RKO (cell line): ENCODE measurements at regions not wholly inside any gene's neighbourhood (a gene's known extent, or its start where the extent isn't known, plus 50 kb on each side); places are given as distances from the start of the nearest gene placed in this dataset.

ENCODE experiments used
- DNase-seq: peaks from one replicate; pipeline ENCODE4 v3.0.0-alpha.2; 2016; ENCODE audit warnings: low spot score

- no peak for DNase-seq
Measured at GRCh38 chr6:11357285-11357684, 124.8 kb upstream of the NEDD9 start.

DNA sequence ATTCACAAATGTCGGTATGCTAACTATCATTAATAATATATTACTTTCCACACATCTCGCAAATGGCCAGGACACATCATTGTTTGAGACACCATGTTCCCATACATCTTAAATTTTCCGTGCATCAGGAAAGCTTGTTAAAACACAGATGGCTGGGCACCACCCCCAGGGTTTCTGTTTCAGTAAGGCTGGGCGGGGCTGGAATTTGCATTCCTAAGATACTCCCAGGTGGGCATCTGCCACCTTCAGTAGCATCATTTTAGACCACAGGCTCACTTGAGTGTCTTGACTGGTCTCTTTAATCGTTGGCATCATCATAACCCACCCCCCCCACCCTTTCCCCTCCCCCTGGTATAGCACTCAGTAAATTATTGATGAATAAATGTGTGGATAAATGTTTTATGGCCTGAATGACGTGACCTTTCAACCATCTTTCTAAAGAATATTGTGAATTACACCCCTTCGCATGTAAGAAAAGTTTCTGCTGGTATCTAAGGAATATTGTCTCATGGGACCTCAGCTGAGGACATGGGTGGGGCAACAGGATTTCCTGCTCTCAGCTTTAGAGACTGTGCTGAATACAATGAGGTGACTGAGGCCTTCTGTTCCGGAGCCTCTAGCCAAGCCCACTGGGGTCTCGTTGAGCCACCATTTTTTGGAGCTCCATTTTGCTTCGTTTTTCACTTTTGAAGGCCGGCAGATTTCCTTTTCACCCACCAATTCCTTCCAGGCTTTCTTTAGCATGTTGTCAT lies 124.1 kb upstream of the NEDD9 start:
- DNase-seq: no peak

DNA sequence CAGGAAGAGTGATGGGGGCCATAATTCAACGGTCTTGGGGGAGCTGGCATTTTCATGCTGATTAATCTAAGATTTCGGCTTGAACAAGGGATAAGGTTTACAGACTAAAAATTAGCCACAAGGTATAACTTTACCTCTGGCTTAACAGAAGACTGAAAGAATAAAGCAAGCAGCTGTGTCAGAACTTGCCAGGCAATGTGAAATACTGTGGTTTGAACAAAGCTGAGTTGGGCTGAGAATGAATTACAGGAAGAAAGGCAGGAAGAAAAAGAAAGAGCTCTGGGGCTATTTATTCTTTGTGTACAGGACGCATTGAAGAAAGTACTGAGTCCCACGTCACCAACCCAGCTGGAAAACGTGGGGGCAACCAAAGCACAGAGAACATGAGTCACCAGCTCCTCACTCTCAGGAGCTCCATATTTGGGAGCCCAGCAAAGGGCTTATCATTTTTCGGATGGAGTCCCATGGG lies 121.5 kb upstream of the NEDD9 start:
- no peak for DNase-seq

DNA sequence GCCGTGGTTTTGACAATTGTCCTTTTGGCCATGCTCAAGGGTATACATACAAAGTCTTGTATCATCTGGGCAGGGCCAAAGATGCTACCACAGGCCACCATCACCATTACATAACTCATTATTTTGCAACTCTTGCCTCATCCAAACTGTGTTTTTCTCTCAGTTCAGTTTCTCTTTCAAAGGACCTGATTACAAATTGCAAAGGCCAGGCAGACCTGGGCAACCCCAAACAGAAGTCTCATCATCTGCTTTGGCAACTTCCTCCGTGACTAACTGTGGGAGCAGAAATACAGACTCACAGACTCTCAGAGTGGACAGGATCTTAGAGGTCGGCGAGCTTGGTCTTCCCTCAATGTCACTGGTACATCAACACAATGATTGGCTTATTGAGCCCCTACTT lies 117.8 kb upstream of the NEDD9 start:
- DNase-seq: no peak

- no peak for DNase-seq
Measured at GRCh38 chr6:11349880-11350279, 117.4 kb upstream of the NEDD9 start.

- no peak for DNase-seq
Measured at GRCh38 chr6:11346516-11346915, 114.0 kb upstream of the NEDD9 start.

DNA sequence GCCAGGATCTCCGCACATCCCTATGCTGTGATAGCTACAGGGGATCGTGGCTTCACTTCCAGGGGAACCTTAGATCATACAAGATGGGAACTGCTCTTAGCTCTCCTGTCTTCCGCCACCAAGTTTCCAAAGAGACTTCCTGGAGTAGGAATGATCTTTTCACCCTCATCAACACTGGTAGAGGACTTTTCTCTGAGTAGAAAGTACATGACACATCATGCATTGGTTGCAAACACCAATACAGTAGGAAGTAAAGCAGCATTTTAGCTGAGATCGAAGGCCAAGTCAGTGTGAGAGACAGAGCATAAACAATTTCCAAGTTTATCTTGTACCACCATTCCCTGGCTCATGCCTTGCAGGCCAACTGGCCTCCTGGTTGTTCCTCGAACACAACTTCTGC lies 113.1 kb upstream of the NEDD9 start:
- DNase-seq: no peak

GRCh38 chr6:11343963-11344723 lies 111.7 kb upstream of the NEDD9 start:
- DNase-seq: no peak

DNA sequence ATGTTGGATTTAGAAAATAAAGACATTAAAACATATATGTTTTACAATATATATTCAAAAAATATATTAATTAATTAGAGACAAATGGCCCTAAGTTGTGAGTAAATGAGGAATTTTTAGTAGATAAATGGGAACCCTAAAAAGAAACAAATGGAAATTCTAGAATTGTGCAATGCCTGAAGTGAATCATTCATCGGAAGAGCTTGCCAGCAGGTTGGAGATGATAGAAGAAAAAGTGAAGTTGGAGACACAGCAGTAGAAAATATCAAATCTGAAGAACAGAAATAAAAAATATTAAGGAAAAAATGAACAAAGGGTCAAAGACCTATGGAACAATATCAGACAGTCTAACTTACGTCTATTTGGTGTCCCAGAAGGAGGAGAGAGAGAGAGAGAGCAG lies 109.4 kb upstream of the NEDD9 start:
- DNase-seq: no peak

DNA sequence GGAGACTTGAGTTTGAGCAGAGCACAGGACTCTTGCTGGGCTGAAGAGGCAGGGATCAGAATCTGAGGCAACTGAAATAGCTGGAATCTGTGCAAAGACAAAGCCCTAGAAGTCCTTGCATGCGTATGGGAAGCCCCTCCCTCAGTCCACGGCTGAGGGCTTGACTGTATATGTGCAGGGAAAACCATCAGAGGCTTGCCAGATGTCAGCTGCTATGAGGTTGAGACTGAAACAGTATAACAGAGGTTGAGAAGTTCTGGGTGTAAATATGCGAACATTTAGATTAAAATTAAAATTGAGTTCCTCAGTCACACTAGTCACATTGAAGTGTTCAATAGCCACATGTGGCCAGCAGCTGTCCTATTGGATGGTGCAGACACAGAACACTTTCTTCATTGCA lies 108.8 kb upstream of the NEDD9 start:
- DNase-seq: no peak

GRCh38 chr6:11339380-11339779 lies 106.9 kb upstream of the NEDD9 start:
- no peak for DNase-seq

DNA sequence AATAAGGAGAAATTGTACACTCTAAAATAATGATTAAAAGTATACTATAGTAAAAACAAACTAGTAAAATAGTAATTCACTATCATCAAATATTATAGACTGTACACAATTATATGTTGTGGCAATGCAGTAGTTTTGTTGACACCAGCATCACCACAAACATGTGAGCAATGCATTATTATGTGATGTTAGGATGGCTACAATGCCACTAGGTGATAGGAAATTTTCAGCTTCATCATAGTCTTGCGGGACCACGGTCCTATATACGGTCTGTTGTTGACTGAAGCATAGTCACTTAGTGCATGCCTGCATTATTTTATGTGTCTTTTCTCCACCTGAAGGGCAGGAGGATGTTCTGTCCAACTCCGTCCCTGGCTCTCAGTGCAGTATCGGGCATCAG lies 104.8 kb upstream of the NEDD9 start:
- DNase-seq: no peak

- DNase-seq: no peak
Measured at GRCh38 chr6:11335826-11336225, 103.4 kb upstream of the NEDD9 start.

GRCh38 chr6:11333132-11333849 lies 100.8 kb upstream of the NEDD9 start:
- DNase-seq: no peak

- no peak for DNase-seq
Measured at GRCh38 chr6:11332463-11332862, 100.0 kb upstream of the NEDD9 start.

DNA sequence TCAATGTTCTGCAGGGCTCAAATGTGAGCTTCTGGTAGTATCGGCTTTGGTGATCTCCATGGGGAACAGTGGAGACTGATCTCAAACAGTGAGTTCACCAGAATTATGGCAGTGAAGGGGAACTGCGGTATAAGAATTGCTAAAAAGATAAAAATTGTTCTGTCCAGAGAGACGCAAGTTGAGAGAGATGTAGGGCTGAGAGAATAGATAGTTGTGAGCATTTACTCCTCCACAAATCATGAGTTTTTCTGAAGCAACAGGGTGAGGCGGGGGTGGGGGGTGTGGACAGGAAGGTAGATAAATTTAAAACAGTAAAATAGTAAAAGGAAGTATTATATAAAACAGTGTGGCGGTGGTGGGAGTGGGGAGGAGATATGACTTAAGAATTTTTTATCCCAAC lies 98.6 kb upstream of the NEDD9 start:
- DNase-seq: no peak

GRCh38 chr6:11330413-11330760 lies 97.9 kb upstream of the NEDD9 start:
- no peak for DNase-seq

DNA sequence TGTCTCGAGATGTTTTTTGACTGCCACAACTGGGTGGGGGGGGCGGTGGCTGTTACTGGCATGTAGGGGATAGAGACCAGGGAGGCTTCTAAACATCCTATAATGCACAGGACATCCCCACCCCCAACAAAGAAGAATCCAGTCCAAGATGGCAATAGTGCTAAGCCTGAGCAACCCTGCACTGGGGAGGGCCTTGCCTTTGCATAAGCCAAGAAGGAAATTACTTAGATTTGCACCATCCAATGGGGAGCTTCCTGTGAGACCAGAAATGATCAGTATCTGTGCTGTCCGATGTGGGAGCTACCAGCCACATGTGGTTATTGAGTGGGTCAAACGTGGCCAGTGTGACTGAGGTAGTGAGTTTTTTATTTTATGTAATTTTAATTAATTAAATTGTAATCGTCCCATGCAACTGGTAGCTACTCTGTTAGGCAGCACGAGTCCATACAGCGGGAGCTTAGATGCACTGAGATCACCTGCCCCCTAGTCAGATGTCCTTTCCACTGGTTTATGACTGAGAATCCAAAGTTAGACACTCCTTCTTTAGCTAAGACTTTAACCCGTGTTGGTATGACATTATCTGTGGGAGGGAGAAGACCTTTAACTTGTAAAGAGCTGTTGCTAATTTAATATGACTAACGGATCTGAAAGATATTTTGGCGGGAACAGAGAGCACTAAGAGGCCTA lies 97.4 kb upstream of the NEDD9 start:
- DNase-seq: no peak

- no peak for DNase-seq
Measured at GRCh38 chr6:11328613-11329247, 96.3 kb upstream of the NEDD9 start.

- DNase-seq: no peak
Measured at GRCh38 chr6:11327961-11328360, 95.5 kb upstream of the NEDD9 start.

DNA sequence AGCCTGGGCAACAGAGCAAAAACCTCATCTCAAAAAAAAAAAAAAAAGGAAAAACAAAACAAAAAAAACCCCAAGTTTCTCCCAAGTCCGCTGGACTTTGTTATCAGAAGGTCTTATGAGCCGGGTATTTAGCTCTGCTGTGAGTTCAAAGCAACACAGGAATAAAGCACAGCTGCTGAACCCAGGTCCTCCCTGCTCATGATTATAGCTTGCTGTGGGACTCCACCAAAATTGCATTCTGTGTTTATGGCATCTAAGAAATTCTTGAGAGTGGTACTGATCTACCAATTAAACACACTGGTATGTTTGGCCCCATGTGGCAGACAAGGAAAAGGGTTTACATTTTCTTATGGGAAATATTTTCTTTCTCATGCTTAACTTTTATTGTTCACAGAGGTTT lies 93.6 kb upstream of the NEDD9 start:
- DNase-seq: no peak

GRCh38 chr6:11324453-11325015 lies 92.1 kb upstream of the NEDD9 start:
- DNase-seq: no peak
